GM21423 (cell line): ENCODE measurements at regions not wholly inside any gene's neighbourhood (a gene's known extent, or its start where the extent isn't known, plus 50 kb on each side); places are given as distances from the start of the nearest gene placed in this dataset.

Experiments used
- ATAC-seq: cut with Tn5 transposase; IDR thresholded peaks from one replicate; pipeline ENCODE4 v1.9.1; 2021; ENCODE audit warnings: mild to moderate bottlenecking, moderate library complexity; ENCODE audit not compliant: unreplicated experiment

- no peak for ATAC-seq
Measured at GRCh38 chr18:71597219-71597618, 946.9 kb downstream of the CBLN2 start.

GRCh38 chr18:71583252-71583651, 960.9 kb downstream of the CBLN2 start:
- ATAC-seq, result no peak

GRCh38 chr18:71554686-71555085, 989.5 kb downstream of the CBLN2 start:
- no peak for ATAC-seq

- no peak for ATAC-seq
Measured at GRCh38 chr18:71541643-71542042, 1002.5 kb downstream of the CBLN2 start.

- no peak for ATAC-seq
Measured at GRCh38 chr18:71529703-71530303, 1014.3 kb downstream of the CBLN2 start.

- no peak for ATAC-seq
Measured at GRCh38 chr18:71523483-71524435, 1020.4 kb downstream of the CBLN2 start.

- ATAC-seq, result no peak
Measured at GRCh38 chr18:71505526-71505925, 1038.6 kb downstream of the CBLN2 start.

GRCh38 chr18:71503222-71503621, 1040.9 kb downstream of the CBLN2 start:
- ATAC-seq, result no peak

GRCh38 chr18:71485611-71486010, 1058.5 kb downstream of the CBLN2 start:
- no peak for ATAC-seq

GRCh38 chr18:71471963-71472725, 1072.0 kb downstream of the CBLN2 start:
- no peak for ATAC-seq

- no peak for ATAC-seq
Measured at GRCh38 chr18:71456206-71456605, 1087.9 kb downstream of the CBLN2 start.

- no peak for ATAC-seq
Measured at GRCh38 chr18:71450257-71450656, 1093.9 kb downstream of the CBLN2 start.

- no peak for ATAC-seq
Measured at GRCh38 chr18:71443706-71444480, 1100.2 kb downstream of the CBLN2 start.

- no peak for ATAC-seq
Measured at GRCh38 chr18:71442731-71443141, 1101.4 kb downstream of the CBLN2 start.

GRCh38 chr18:71441156-71441555, 1103.0 kb downstream of the CBLN2 start:
- ATAC-seq, result no peak

- ATAC-seq, result no peak
Measured at GRCh38 chr18:71437511-71437910, 1106.6 kb downstream of the CBLN2 start.

- ATAC-seq, result no peak
Measured at GRCh38 chr18:71433373-71433772, 1110.8 kb downstream of the CBLN2 start.

- ATAC-seq, result no peak
Measured at GRCh38 chr18:71431689-71432088, 1112.5 kb downstream of the CBLN2 start.

- ATAC-seq, result no peak
Measured at GRCh38 chr18:71431171-71431570, 1113.0 kb downstream of the CBLN2 start.

- ATAC-seq, result no peak
Measured at GRCh38 chr18:71426441-71426840, 1117.7 kb downstream of the CBLN2 start.
